ENCODE measurements at regions not wholly inside any gene's neighbourhood (a gene's known extent, or its start where the extent isn't known, plus 50 kb on each side); places are given as distances from the start of the nearest gene placed in this dataset.

DNA sequence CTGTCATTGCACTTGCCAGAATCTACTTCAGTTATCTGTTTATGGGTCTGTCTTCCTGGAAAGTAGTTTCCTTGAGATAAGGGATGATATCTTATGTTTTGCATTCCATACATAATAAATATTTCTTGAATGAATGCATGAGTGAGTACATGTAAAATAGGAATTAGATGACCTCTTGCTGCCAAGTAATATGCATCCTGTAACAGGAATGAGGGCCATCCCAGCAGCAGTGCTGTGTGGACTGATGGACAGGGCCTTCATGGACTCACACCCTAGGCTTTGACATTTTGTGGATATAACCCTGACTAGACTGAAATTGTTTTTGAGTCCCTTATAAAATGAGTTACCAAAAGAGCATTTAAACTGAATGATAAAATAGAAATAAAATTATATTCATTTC, 77.2 kb upstream of the NEIL3 start:
- ATAC-seq (no peak), DNase-seq (no peak)
- Histone ChIP-seq H3K36me3 (no peaks in the 10 kb centered on the region), H3K27ac (no peak overlapping the region), H3K27me3 (no peaks in the 10 kb centered on the region), H3K4me3 (no peak overlapping the region), H3K9me3 (no peaks in the 10 kb centered on the region), H3K4me1 (peaks cover 0 to 7% (median 0%) of the 10 kb centered on the region in 12 donors)
- intact Hi-C loops (cut with DNase I) = no loop called here
- no peak for TF ChIP-seq POLR2A (IDR thresholded peaks at IDR 0.05)
- TF ChIP-seq, protein P1, sequence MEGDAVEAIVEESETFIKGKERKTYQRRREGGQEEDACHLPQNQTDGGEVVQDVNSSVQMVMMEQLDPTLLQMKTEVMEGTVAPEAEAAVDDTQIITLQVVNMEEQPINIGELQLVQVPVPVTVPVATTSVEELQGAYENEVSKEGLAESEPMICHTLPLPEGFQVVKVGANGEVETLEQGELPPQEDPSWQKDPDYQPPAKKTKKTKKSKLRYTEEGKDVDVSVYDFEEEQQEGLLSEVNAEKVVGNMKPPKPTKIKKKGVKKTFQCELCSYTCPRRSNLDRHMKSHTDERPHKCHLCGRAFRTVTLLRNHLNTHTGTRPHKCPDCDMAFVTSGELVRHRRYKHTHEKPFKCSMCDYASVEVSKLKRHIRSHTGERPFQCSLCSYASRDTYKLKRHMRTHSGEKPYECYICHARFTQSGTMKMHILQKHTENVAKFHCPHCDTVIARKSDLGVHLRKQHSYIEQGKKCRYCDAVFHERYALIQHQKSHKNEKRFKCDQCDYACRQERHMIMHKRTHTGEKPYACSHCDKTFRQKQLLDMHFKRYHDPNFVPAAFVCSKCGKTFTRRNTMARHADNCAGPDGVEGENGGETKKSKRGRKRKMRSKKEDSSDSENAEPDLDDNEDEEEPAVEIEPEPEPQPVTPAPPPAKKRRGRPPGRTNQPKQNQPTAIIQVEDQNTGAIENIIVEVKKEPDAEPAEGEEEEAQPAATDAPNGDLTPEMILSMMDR (IDR thresholded peaks at IDR 0.05) = no peak

DNA sequence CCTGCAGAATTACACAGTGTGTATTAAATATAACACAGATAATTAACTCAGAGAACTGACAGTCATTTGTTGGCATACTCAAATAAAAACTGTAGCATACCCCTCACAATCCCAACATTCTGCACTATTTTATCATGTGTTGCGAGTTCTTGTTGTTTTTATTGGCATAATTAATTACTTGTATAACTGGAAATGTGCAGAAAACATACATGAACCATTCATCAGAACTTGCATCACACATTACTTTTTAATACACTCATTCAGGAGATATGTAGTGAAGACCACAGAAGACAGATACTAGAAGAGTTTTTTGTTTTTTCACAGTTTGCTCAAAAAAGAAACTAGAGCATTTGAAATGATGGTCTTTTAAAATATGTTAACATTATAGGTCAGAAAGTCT, 74.6 kb upstream of the NEIL3 start:
- H3K27ac ChIP-seq = no peak overlapping the region
- no peak overlapping the region for H3K4me3 ChIP-seq
- no peaks in the 10 kb centered on the region for H3K27me3 ChIP-seq
- DNase-seq (no peak), ATAC-seq (no peak)
- H3K4me1 ChIP-seq = no peaks in the 10 kb centered on the region
- WGBS, 4 donors = 77 to 83% (median 79%) methylated on average over 1 of the region's 1 CpG
- no peaks in the 10 kb centered on the region for H3K36me3 ChIP-seq
- intact Hi-C loops (cut with DNase I) = no loop called here
- no peak for TF ChIP-seq POLR2A (IDR thresholded peaks at IDR 0.05)
- TF ChIP-seq, protein P1 (IDR thresholded peaks at IDR 0.05) = no peak
- no peaks in the 10 kb centered on the region for H3K9me3 ChIP-seq

DNA sequence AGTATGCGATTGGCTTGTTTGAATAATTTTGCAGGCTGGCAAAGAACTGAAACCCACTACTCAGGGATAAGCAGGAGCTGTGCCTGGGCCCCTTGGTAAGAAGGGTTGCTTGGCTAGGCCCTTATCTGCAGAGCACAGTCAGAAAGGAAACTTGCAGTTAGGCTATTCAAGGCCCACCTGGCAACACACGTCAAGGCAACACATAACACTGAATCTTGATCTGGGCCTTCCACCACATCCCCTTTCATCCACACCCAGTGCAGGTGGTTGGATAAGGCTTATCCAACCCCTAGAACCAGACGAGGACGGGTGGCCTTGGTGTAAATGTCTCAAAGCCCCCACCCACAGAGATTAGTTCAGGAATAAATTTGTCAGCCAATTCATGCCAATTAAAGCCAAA, 72.8 kb upstream of the NEIL3 start:
- TF ChIP-seq POLR2A (IDR thresholded peaks at IDR 0.05) = no peak
- TF ChIP-seq, protein P1 (IDR thresholded peaks at IDR 0.05) = no peak
- ATAC-seq (no peak), DNase-seq (no peak)
- intact Hi-C loops (cut with DNase I) = no loop called here
- Histone ChIP-seq H3K27ac (no peak overlapping the region), H3K9me3 (no peaks in the 10 kb centered on the region), H3K4me1 (no peaks in the 10 kb centered on the region), H3K27me3 (no peaks in the 10 kb centered on the region), H3K36me3 (no peaks in the 10 kb centered on the region), H3K4me3 (no peak overlapping the region)
- 71 to 83% (median 77%) methylated on average over 4 of the region's 4 CpGs for WGBS, 4 donors

DNA sequence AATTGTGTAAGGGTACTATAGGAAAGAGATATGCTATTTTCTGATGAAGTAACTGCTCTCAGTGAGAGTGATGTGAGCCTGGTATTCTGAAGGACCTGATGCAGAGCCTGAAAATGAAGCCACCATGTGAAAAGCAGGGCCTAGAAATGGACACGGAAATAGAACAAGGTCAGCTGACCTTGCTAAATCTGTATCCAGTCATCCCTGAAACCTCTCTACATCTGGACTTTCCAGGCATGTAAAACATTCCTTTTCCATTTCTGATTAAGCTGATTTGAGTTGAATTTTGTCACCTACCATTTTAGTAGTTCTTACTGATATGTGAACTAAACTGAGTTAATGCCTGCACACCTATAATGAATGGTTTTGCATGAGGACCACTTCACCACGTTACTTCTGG, 72.4 kb upstream of the NEIL3 start:
- no peak for DNase-seq
- Histone ChIP-seq H3K9me3 (no peaks in the 10 kb centered on the region), H3K36me3 (no peaks in the 10 kb centered on the region), H3K4me1 (no peaks in the 10 kb centered on the region), H3K27ac (no peak overlapping the region), H3K4me3 (no peak overlapping the region), H3K27me3 (no peaks in the 10 kb centered on the region)
- ATAC-seq = no peak
- TF ChIP-seq, protein P1 (IDR thresholded peaks at IDR 0.05) = no peak
- TF ChIP-seq POLR2A (IDR thresholded peaks at IDR 0.05) = no peak
- WGBS, 4 donors = 67 to 73% (median 68%) methylated on average over 2 of the region's 2 CpGs
- intact Hi-C loops (cut with DNase I) = no loop called here

Measured in heart left ventricle (tissue), 16 donors.